H1 (cell line): ENCODE measurements at regions not wholly inside any gene's neighbourhood (a gene's known extent, or its start where the extent isn't known, plus 50 kb on each side); places are given as distances from the start of the nearest gene placed in this dataset.

Source experiments
- ASH2L ChIP-seq: fragments of 200-600, 300-600 bp; sonication (generic); IDR thresholded peaks from one replicate; pipeline ENCODE4 v1.7.1; 2017; ENCODE audit warnings: low read length
- BCL11A ChIP-seq, 2 experiments: IDR thresholded peaks; one replicate each; pipeline ENCODE4 v1.6.1; 2011; ENCODE audit warnings: low read depth in 2 of 2, low read length in 2 of 2, mild to moderate bottlenecking in 2 of 2
- CTCF ChIP-seq, 3 experiments: IDR thresholded peaks; 1 replicate in 2 of 3; 2 replicates in 1 of 3; pipeline versions ENCODE4 v1.5.1 to v1.6.1; 2011; ENCODE audit warnings: low read length in 3 of 3, mild to moderate bottlenecking in 3 of 3, inconsistent platforms in 2 of 3, low read depth in 1 of 3, moderate library complexity in 1 of 3; ENCODE audit not compliant: insufficient read depth in 1 of 3; ENCODE audit errors: control extremely low read depth in 1 of 3
- KDM1A ChIP-seq: fragments of 200-600, 300-600 bp; sonication (generic); IDR thresholded peaks from 2 replicates; pipeline ENCODE4 v1.7.1; 2016; ENCODE audit warnings: mild to moderate bottlenecking, low read length, borderline replicate concordance
- MAX ChIP-seq: IDR thresholded peaks from 2 replicates; pipeline ENCODE4 v1.6.1; 2012; ENCODE audit warnings: inconsistent platforms
- RAD21 ChIP-seq, 2 experiments: IDR thresholded peaks in 1 of 2; conservative IDR thresholded peaks in 1 of 2; 2 replicates each; pipeline ENCODE4 v1.6.1; 2011; ENCODE audit warnings: low read depth in 2 of 2, low read length in 2 of 2, improper control_type of control experiment in 1 of 2, inconsistent platforms in 1 of 2, mild to moderate bottlenecking in 1 of 2, moderate library complexity in 1 of 2
- TEAD4 ChIP-seq: IDR thresholded peaks from 2 replicates; pipeline ENCODE4 v1.6.1; 2012; ENCODE audit warnings: low read depth, low read length, inconsistent platforms, mixed read lengths
- USF2 ChIP-seq: IDR thresholded peaks from 2 replicates; pipeline ENCODE4 v1.6.1; 2011; ENCODE audit warnings: low read length, improper control_type of control experiment

- no peak for TF ChIP-seq CTCF (IDR thresholded peaks at IDR 0.05; ENCODE audit: control extremely low read depth in 1 of 3, insufficient read depth in 1 of 3, low read depth in 1 of 3, low read length in 3 of 3)
- no peak for TF ChIP-seq MAX
- no peak for TF ChIP-seq TEAD4
- TF ChIP-seq RAD21 (IDR thresholded peaks at IDR 0.05 in 1 of 2, conservative IDR thresholded peaks at IDR 0.05 in 1 of 2; ENCODE audit: low read depth in 2 of 2, low read length in 2 of 2) = no peak
- TF ChIP-seq BCL11A (IDR thresholded peaks at IDR 0.05; ENCODE audit: low read depth in 2 of 2, low read length in 2 of 2) = no peak
- TF ChIP-seq USF2 = no peak
- TF ChIP-seq KDM1A = no peak
- TF ChIP-seq ASH2L = no peak
Observed at GRCh38 chr1:244768804-244769203, 66.7 kb upstream of the COX20 start.
